ENCODE measurements at regions not wholly inside any gene's neighbourhood (a gene's known extent, or its start where the extent isn't known, plus 50 kb on each side); places are given as distances from the start of the nearest gene placed in this dataset.

GRCh38 chr18:55861266-55861665 is 273.3 kb upstream of the TCF4 start:
- Histone ChIP-seq H3K4me1 (ENCODE audit: control insufficient read depth, insufficient read depth, low read length) (no peaks in the 10 kb centered on the region), H3K27ac (ENCODE audit: low read depth, low read length) (no peak overlapping the region), H3K27me3 (ENCODE audit: control insufficient read depth, insufficient read depth, low read length) (no peaks in the 10 kb centered on the region), H3K9ac (ENCODE audit: low read length) (no peak overlapping the region), H3K4me3 (ENCODE audit: low read length) (no peak overlapping the region), H3K36me3 (ENCODE audit: control insufficient read depth, insufficient read depth, low read length) (no peaks in the 10 kb centered on the region)

- Histone ChIP-seq H3K27ac (ENCODE audit: low read depth, low read length) (no peak overlapping the region), H3K4me3 (ENCODE audit: low read length) (no peak overlapping the region), H3K9ac (ENCODE audit: low read length) (no peak overlapping the region), H3K4me1 (ENCODE audit: control insufficient read depth, insufficient read depth, low read length) (no peaks in the 10 kb centered on the region), H3K36me3 (ENCODE audit: control insufficient read depth, insufficient read depth, low read length) (no peaks in the 10 kb centered on the region), H3K27me3 (ENCODE audit: control insufficient read depth, insufficient read depth, low read length) (no peaks in the 10 kb centered on the region)
Observed at GRCh38 chr18:55858661-55859515, 270.9 kb upstream of the TCF4 start.

- H3K27ac ChIP-seq (ENCODE audit: low read depth, low read length): no peak overlapping the region
- no peak overlapping the region for H3K9ac ChIP-seq (ENCODE audit: low read length)
- no peaks in the 10 kb centered on the region for H3K36me3 ChIP-seq (ENCODE audit: control insufficient read depth, insufficient read depth, low read length)
- no peaks in the 10 kb centered on the region for H3K4me1 ChIP-seq (ENCODE audit: control insufficient read depth, insufficient read depth, low read length)
- no peaks in the 10 kb centered on the region for H3K27me3 ChIP-seq (ENCODE audit: control insufficient read depth, insufficient read depth, low read length)
- no peak overlapping the region for H3K4me3 ChIP-seq (ENCODE audit: low read length)
Observed at GRCh38 chr18:55857956-55858355, 270.0 kb upstream of the TCF4 start.

GRCh38 chr18:55857409-55857808 is 269.4 kb upstream of the TCF4 start:
- H3K4me3 ChIP-seq (ENCODE audit: low read length): no peak overlapping the region
- no peak overlapping the region for H3K9ac ChIP-seq (ENCODE audit: low read length)
- no peaks in the 10 kb centered on the region for H3K36me3 ChIP-seq (ENCODE audit: control insufficient read depth, insufficient read depth, low read length)
- H3K27ac ChIP-seq (ENCODE audit: low read depth, low read length): no peak overlapping the region
- H3K27me3 ChIP-seq (ENCODE audit: control insufficient read depth, insufficient read depth, low read length): no peaks in the 10 kb centered on the region
- no peaks in the 10 kb centered on the region for H3K4me1 ChIP-seq (ENCODE audit: control insufficient read depth, insufficient read depth, low read length)

GRCh38 chr18:55856679-55857078 is 268.7 kb upstream of the TCF4 start:
- Histone ChIP-seq H3K9ac (ENCODE audit: low read length) (no peak overlapping the region), H3K4me3 (ENCODE audit: low read length) (no peak overlapping the region), H3K27me3 (ENCODE audit: control insufficient read depth, insufficient read depth, low read length) (no peaks in the 10 kb centered on the region), H3K4me1 (ENCODE audit: control insufficient read depth, insufficient read depth, low read length) (no peaks in the 10 kb centered on the region), H3K27ac (ENCODE audit: low read depth, low read length) (no peak overlapping the region), H3K36me3 (ENCODE audit: control insufficient read depth, insufficient read depth, low read length) (no peaks in the 10 kb centered on the region)

- H3K9ac ChIP-seq (ENCODE audit: low read length): no peak overlapping the region
- no peaks in the 10 kb centered on the region for H3K27me3 ChIP-seq (ENCODE audit: control insufficient read depth, insufficient read depth, low read length)
- no peaks in the 10 kb centered on the region for H3K4me1 ChIP-seq (ENCODE audit: control insufficient read depth, insufficient read depth, low read length)
- no peak overlapping the region for H3K27ac ChIP-seq (ENCODE audit: low read depth, low read length)
- no peaks in the 10 kb centered on the region for H3K36me3 ChIP-seq (ENCODE audit: control insufficient read depth, insufficient read depth, low read length)
- H3K4me3 ChIP-seq (ENCODE audit: low read length): no peak overlapping the region
Observed at GRCh38 chr18:55856229-55856628, 268.2 kb upstream of the TCF4 start.

- no peaks in the 10 kb centered on the region for H3K4me1 ChIP-seq (ENCODE audit: control insufficient read depth, insufficient read depth, low read length)
- H3K27ac ChIP-seq (ENCODE audit: low read depth, low read length): no peak overlapping the region
- H3K4me3 ChIP-seq (ENCODE audit: low read length): no peak overlapping the region
- H3K27me3 ChIP-seq (ENCODE audit: control insufficient read depth, insufficient read depth, low read length): no peaks in the 10 kb centered on the region
- H3K36me3 ChIP-seq (ENCODE audit: control insufficient read depth, insufficient read depth, low read length): no peaks in the 10 kb centered on the region
- no peak overlapping the region for H3K9ac ChIP-seq (ENCODE audit: low read length)
Observed at GRCh38 chr18:55853268-55853667, 265.3 kb upstream of the TCF4 start.

- H3K4me3 ChIP-seq (ENCODE audit: low read length): no peak overlapping the region
- H3K27me3 ChIP-seq (ENCODE audit: control insufficient read depth, insufficient read depth, low read length): no peaks in the 10 kb centered on the region
- H3K27ac ChIP-seq (ENCODE audit: low read depth, low read length): no peak overlapping the region
- H3K9ac ChIP-seq (ENCODE audit: low read length): no peak overlapping the region
- H3K36me3 ChIP-seq (ENCODE audit: control insufficient read depth, insufficient read depth, low read length): no peaks in the 10 kb centered on the region
- H3K4me1 ChIP-seq (ENCODE audit: control insufficient read depth, insufficient read depth, low read length): no peaks in the 10 kb centered on the region
Observed at GRCh38 chr18:55850904-55851303, 262.9 kb upstream of the TCF4 start.

- H3K27ac ChIP-seq (ENCODE audit: low read depth, low read length): no peak overlapping the region
- no peaks in the 10 kb centered on the region for H3K4me1 ChIP-seq (ENCODE audit: control insufficient read depth, insufficient read depth, low read length)
- H3K36me3 ChIP-seq (ENCODE audit: control insufficient read depth, insufficient read depth, low read length): no peaks in the 10 kb centered on the region
- no peak overlapping the region for H3K4me3 ChIP-seq (ENCODE audit: low read length)
- no peak overlapping the region for H3K9ac ChIP-seq (ENCODE audit: low read length)
- no peaks in the 10 kb centered on the region for H3K27me3 ChIP-seq (ENCODE audit: control insufficient read depth, insufficient read depth, low read length)
Observed at GRCh38 chr18:55849391-55849790, 261.4 kb upstream of the TCF4 start.

GRCh38 chr18:55847960-55848359 is 260.0 kb upstream of the TCF4 start:
- Histone ChIP-seq H3K27me3 (ENCODE audit: control insufficient read depth, insufficient read depth, low read length) (no peaks in the 10 kb centered on the region), H3K36me3 (ENCODE audit: control insufficient read depth, insufficient read depth, low read length) (no peaks in the 10 kb centered on the region), H3K4me3 (ENCODE audit: low read length) (no peak overlapping the region), H3K9ac (ENCODE audit: low read length) (no peak overlapping the region), H3K4me1 (ENCODE audit: control insufficient read depth, insufficient read depth, low read length) (no peaks in the 10 kb centered on the region), H3K27ac (ENCODE audit: low read depth, low read length) (no peak overlapping the region)

- no peak overlapping the region for H3K27ac ChIP-seq (ENCODE audit: low read depth, low read length)
- no peaks in the 10 kb centered on the region for H3K27me3 ChIP-seq (ENCODE audit: control insufficient read depth, insufficient read depth, low read length)
- no peak overlapping the region for H3K9ac ChIP-seq (ENCODE audit: low read length)
- H3K4me1 ChIP-seq (ENCODE audit: control insufficient read depth, insufficient read depth, low read length): no peaks in the 10 kb centered on the region
- no peak overlapping the region for H3K4me3 ChIP-seq (ENCODE audit: low read length)
- H3K36me3 ChIP-seq (ENCODE audit: control insufficient read depth, insufficient read depth, low read length): no peaks in the 10 kb centered on the region
Observed at GRCh38 chr18:55845221-55845620, 257.2 kb upstream of the TCF4 start.

- Histone ChIP-seq H3K27ac (ENCODE audit: low read depth, low read length) (no peak overlapping the region), H3K4me1 (ENCODE audit: control insufficient read depth, insufficient read depth, low read length) (no peaks in the 10 kb centered on the region), H3K27me3 (ENCODE audit: control insufficient read depth, insufficient read depth, low read length) (no peaks in the 10 kb centered on the region), H3K4me3 (ENCODE audit: low read length) (no peak overlapping the region), H3K9ac (ENCODE audit: low read length) (no peak overlapping the region), H3K36me3 (ENCODE audit: control insufficient read depth, insufficient read depth, low read length) (no peaks in the 10 kb centered on the region)
Observed at GRCh38 chr18:55844382-55844781, 256.4 kb upstream of the TCF4 start.

- Histone ChIP-seq H3K4me3 (ENCODE audit: low read length) (no peak overlapping the region), H3K4me1 (ENCODE audit: control insufficient read depth, insufficient read depth, low read length) (no peaks in the 10 kb centered on the region), H3K27ac (ENCODE audit: low read depth, low read length) (no peak overlapping the region), H3K36me3 (ENCODE audit: control insufficient read depth, insufficient read depth, low read length) (no peaks in the 10 kb centered on the region), H3K27me3 (ENCODE audit: control insufficient read depth, insufficient read depth, low read length) (no peaks in the 10 kb centered on the region), H3K9ac (ENCODE audit: low read length) (no peak overlapping the region)
Observed at GRCh38 chr18:55841314-55841713, 253.3 kb upstream of the TCF4 start.

All from rectal smooth muscle tissue (tissue), 1 donor.